ENCODE measurements at regions not wholly inside any gene's neighbourhood (a gene's known extent, or its start where the extent isn't known, plus 50 kb on each side); places are given as distances from the start of the nearest gene placed in this dataset.

DNA sequence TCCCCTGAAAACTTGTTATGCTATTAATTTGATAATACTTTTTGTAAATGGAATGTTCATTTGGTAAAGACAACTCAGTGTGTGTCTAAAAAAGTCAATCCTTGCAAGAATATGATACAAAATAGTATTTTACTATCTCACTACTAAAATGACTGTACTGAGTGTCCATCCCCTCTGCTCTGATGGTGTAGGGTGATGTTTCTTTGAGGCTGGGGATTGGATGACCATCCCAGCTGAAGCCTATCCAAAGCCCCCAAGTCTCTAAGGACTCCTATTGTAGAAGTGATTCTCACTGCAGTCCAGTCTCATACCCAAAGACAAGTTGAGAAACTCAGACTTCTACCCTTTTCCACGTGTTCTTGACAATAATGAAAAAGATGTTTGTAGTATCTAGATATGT is 1128.4 kb downstream of the BCL11B start:
- TF ChIP-seq CTCF (IDR thresholded peaks at IDR 0.05) (no peak), ZFX (IDR thresholded peaks at IDR 0.05; ENCODE audit: borderline replicate concordance) (no peak)
